CD4-positive, alpha-beta T cell treated with Interleukin-6 for 4 hours (primary cell): ENCODE measurements at regions not wholly inside any gene's neighbourhood (a gene's known extent, or its start where the extent isn't known, plus 50 kb on each side); places are given as distances from the start of the nearest gene placed in this dataset.

Source experiments
- DNase-seq: peaks from one replicate; pipeline ENCODE4 v3.0.0-alpha.2; 2020; ENCODE audit warnings: mixed read lengths

DNA sequence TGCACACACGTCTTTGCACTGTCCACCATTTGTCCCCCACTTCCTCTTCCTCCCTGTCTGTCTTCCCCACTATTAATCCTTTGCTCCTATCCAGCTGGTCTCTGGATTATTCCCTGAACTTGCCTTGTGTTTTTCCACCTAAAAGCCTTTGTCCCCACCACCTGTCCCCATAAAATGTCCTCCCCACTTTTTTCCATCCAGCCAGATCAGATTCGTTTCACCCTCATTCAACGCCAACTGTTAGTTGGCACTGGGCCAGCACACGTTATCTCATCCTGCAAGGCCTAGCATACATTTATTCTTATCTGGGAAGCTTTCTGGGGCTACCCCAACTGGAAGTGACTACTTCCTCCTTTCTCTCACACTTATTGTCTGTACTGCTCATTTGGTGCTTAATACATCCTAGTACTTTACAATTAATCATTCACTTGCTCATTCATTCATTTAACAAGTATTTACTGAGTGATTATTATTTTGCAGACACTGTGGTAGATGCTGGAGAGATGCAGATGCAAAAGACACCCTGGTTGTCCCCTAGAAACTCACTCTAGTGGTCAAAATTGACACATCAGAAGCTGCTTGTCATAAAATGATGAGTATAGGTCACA lies 96.2 kb downstream of the RASSF10 start:
- no peak for DNase-seq

DNA sequence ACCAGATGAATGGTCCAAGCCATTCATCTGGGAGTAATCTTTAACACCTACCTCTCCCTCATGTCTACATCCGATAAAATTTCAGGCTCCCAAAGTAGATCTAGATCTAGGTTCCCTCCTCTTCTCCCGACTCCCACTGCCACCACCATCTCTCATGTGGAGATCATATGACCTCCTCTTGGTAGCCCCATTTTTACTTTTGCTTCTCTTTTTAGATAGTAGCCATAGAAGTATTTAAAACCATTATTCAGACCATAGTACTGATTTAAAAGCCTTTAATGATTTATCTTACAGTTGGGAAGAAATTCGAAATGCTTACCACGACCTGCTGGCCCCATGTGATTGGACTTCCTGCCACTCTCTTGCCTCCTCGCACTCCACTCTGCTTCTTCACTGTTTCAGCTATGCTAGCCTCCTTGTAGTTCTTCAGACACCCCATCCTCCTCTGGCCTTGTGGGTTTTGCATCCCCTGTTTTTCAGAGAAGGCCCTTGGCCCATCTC lies 98.5 kb downstream of the RASSF10 start:
- no peak for DNase-seq

DNA sequence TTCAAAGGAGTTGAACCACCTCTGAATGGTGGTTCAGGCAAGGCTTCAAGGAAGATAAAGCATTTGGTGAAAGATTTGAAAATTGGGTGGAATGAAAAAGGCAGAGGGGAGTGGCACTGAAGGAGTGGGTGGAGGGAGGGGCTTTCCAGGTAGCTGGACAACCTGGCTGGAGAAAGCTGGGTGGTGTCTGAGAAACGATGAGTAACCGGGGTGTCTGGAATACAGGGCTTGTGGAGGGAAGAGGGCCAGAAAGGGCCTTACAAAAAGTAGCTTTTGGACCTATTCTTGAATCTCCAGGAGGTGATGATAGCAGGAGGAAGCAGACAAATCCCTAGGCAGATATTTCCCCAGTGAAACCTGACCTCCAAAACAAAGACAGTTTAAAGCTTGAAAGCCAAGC lies 99.3 kb downstream of the RASSF10 start:
- no peak for DNase-seq

DNA sequence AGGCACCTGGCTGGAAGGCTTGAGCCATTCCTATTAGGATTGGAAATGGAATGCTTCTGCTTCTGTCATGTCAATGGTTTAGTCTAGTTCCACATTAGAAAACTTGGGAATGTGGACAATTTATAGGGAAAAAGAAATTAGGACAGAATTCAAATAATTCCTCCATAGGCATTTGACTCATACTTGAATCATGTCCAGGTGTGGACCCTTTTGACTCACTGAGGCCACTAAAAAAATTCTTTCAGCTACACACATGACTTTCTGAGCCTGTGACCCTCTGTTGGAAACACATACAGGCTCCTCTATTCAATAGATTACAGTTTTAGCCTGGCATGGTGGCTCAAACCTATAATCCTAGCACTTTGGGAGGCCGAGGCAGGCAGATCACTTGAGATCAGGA lies 100.5 kb downstream of the RASSF10 start:
- no peak for DNase-seq

DNA sequence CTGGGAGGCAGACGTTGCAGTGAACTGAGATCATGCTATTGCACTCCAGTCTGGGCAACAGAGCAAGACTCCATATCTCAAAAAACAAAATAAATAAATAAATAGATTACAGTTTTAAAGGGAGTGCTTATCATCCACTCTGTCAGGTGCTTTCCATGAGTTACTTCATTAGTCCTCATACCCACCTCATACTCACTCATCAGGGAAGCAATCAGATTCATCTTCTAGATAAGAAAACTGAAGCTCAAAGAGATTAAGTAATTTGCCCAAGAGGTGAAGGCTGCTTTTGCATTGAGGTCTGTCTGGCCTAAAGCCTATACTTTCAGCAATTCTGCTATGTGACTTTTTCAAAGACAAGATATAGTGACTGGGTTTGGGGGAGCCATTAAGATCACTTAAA lies 101.0 kb downstream of the RASSF10 start:
- no peak for DNase-seq

DNA sequence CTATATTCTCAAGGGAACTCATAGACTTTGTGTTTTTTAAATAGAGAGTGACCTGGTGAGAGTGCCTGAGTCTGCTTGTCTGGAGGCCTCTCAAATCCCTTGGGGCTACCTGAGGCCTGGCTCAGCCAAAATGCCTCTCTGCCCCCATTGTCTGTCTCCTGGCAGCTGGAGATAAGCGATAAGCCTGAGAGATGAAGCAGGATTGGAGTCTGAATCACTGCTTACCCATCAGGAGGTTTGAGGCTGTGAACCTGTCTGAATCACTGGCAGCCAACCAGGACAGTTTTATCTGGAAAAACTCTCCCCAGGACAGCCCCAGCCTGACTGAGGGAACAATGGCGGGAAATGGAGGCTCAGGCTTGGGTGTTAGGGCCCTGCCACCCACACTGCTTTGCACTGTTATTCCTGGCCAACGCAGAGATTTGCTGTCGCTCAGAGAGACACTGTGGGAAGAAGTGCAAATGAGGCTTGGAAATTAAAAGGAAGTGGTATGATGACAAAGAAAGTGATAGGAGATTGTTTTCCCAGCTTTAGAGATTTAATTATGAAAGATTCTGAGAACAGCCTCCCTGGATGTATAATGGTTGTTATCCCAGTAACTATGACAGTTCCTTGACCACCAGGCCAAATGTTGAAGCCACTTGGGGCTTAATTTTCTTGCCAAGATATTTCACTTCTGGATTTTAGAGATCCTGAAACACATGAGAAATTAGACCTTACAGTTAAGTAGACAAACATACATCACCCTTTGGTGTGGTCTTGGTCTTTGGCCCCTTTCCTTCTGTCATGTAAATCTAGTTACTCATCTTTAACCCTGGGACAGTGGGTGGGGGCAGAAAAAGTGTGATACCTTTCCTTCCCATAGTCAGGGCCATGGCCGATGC lies 102.1 kb downstream of the RASSF10 start:
- DNase-seq, result no peak

DNA sequence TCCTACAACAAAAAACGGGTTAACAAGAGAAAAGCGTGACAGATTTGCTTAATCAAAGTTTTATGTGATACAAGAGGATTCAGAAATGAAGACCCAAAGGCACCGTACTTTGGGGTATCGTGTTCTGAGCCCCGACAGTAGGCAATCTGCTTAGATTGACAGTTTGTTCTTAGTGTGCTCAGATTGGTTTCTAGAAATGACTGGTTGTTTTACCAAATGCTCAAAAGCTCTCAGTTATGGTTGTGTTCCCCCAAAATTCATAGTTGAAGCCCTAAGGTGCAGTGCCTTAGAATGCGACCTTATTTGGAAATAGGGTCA lies 102.7 kb downstream of the RASSF10 start:
- no peak for DNase-seq

DNA sequence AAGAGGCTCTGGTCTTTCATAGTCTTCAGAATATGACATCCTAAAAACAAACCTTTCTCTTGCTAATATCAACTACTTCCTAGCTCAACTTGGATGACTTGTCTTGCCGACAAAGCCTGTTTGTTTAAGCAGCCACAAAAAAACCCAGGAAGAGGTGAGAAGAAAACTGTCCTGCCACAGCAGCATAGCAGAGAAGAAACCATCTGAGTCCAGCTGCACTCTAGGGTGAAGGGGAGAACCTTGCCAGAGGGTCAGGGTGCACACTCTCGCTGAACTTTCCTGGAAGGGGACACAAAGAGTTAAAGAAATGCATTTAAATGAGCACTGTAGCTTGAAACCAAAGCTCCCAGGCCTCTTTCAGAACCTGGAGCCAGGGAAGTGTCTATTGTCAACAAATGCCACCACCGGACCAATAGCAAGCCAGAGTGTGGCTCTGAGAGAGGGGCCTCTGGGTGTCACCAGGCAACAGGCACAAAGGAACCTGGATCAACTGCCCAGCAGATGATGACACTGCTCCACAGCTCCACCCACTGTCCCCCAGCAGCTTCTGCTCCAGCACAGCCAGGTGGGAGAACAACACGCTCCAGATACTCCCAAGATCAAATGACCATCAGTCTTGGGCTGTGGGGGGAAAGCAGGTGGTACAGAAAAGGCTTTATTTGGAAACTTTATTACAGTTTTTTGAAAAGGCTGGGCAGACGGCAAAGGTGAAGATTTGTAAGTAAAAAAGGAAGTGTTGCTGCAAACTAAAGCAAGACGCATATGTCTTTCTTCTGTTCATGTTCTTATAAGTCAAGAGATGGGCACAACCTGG lies 105.7 kb downstream of the RASSF10 start:
- no peak for DNase-seq

DNA sequence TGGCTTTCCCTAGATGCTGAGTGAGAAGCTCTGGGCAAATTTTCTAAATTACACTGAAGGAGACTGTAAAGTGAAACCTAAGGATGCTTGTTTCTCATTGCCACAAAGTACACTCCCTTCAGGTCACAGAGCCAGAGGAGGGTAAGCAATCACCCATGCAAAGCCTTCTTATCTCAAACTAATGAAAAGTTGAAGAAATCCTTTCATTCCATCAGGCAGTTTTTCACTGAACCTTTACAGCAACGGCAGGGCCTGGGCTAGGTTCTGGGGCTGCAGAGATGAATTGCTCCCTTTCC lies 106.2 kb downstream of the RASSF10 start:
- DNase-seq, result no peak

DNA sequence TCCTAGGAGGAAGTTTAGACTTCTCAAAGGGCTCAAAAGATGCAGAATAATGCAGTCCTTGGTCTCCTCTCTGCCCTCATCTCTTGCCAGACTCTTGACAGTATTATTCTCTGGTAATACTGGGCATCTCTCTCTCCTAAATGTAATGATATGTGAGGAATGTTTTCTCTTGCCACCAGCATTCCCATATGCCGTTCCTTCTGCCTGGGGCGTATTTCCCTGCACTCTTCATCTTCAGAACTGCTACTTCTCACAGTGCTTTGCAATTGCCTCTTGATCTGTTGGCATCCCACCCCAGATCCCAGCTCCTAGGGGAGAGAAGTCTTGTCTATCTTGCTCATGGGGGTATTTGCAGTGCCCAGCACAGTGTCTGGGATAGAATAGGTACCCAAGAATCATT lies 107.4 kb downstream of the RASSF10 start:
- DNase-seq, result no peak

DNA sequence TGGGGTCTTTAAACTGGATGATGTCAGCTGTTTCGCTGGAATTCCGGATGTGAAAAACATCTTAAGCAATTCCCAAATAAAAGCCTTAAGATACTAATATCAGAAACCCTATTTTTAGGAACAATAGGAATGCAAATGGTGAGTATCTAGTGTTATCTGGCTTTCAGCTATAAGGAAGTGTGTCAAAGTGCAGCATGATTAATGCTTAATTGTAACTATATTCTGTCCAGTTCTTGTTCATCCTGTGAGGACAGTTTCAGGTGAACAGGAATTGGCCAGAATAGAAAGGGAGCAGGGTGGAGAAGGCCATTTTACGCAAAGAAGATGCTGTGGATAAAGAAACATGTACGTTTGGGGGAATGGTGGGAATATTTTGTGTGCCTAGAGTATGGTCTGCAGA lies 108.2 kb downstream of the RASSF10 start:
- no peak for DNase-seq

DNA sequence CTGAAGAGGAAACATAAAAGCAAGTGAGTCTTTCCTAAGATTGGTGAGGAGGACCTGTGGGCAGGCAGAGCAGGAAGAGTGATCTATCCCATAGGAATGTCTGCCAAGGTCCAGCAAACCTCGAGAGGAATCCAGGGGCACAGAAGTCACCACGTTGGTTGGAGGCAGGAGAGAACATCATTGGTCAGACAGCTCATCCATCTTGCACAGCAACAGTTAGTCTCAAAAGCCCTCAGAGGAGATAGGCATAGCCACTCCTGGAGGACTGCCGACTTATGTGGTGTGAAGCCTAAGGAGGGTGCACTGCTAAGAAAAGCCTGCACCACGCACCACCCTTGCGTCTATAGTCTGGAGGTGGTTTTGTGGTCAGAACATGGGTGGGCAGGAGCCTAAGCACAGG lies 109.1 kb downstream of the RASSF10 start:
- no peak for DNase-seq

DNA sequence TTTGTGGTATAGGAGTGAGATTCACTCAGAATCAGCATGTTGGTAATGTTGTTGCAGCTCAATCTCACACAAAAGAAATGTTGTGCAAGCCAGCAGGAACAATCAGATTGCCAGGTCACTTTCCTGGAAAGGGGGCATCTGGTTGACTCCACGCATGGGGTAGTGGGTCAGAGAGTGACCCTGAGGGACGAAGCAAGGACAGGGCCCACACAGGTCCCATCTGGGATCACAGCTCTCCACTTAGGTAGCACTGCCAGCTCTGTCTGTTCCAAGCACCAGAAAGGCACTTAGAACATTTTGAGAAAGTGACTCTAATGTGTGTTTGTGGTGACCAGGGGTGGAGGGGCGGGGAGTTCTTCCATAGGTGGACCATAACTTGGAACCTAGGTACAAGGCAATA lies 109.5 kb downstream of the RASSF10 start:
- no peak for DNase-seq

DNA sequence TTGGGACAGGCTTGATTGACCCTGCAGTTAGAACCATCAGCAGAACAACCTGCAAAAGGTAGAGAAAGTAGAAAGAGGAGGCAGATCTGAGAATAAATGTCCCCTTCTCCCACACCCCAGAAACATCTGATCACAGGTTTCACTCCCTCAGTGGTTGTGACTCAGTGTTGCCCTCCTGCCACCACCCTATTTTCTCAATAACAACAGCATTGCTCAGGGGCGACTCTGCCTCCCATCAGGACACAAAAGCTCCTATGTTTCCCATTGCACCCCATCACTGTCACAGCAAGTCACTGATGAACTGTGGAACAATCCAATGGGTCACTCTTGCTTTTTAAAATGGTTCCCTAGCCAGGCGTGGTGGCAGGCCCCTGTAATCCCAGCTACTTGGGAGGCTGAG lies 110.2 kb downstream of the RASSF10 start:
- no peak for DNase-seq

DNA sequence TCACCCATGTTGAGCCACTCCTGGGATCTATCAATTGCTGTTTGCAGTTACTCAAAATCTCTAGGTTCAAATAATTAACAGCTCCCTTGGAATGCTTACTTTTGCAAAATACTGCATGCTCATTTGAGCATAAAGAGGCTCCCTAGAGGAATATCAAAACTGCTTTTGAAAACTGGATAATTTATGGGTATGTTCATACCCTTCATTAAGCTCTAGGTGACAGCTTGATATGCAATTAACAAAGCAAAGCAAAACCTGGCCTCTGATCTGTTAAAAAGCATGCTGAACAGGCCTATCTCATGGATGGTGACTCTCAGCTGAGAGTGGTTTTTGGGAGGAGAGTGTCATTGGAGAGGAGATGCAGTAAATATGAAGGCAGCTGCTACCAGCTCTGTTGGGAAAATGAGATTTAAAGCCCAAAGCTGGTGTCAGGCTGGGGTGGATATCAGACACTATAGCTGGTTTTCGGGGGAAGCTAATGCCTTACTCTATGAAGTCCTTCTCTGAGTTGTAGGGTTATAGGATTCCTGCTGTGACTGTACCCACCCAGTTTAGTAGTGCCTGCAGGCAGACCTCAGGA lies 110.9 kb downstream of the RASSF10 start:
- DNase-seq, result no peak

DNA sequence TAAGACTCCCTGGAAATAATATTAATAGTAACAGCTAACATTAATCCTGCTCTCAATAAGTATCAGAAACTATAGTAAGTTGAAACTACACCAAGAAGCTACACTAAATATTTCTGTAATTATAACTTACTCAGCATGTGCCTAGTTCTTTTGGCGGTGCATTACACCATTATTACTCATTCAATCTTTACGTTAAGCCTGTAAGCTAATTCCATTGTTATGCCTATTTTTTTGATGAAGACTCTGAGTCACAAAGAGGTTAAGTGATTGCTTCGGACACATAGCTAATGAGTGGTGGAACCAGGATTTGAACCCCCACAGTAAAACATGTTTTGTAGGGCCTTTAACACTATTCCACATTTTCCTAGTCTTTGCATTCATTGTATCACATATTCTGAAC lies 111.6 kb downstream of the RASSF10 start:
- DNase-seq, result no peak

DNA sequence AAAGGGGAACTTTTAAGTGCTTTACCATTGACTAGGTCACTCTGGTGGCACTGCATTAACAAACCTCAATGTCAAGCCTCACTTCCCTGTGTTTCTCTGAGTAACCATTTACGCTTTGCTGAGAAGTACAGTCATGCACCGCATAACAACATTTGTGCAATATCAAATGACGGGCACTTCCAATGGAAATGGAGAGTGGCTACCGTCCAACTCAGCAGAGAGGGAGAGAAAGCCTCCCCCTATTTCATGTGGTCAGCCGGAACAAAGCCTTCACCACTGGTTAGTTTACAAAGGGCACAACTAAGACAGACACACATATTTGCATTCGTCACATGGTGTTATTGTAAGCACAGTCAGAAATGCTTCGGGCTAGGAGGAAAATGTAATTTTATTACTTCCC lies 117.3 kb downstream of the RASSF10 start:
- no peak for DNase-seq

DNA sequence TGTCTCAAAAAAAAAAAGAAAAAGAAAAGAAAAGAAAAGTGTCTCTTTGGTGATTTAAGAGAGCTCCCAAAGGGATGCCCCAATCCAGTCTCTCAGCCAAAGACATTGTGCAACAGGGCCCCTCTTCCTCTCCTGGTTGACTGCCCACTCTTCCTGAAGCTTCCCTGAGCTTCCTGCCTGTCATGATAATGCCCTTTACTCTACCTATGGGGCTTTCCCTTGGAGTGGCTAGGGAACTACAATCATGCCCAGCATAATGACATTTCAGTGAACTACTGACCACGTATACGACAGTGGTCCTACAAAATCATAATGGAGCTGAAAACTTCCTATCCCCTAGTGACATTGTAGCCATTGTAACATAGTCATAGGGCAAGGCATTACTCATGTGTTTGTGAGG lies 118.0 kb downstream of the RASSF10 start:
- DNase-seq, result no peak

DNA sequence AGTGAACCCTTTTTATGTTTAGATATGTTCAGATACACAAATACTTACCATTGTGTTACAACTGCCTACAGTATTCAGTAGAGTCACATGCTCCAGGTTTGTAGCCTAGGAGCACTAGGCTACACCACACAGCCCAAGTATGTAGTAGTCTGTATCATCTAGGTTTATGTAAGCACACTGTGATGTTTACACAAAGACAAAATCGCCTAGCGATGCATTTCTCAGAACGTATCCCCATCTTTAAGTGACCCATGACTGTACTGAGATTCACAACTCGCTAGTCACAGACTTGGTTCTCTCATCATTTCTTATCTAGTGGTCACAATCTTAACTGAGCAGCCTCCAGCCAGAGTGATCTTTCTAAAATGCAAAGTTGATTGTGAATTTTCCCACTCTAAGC lies 119.2 kb downstream of the RASSF10 start:
- DNase-seq, result no peak

DNA sequence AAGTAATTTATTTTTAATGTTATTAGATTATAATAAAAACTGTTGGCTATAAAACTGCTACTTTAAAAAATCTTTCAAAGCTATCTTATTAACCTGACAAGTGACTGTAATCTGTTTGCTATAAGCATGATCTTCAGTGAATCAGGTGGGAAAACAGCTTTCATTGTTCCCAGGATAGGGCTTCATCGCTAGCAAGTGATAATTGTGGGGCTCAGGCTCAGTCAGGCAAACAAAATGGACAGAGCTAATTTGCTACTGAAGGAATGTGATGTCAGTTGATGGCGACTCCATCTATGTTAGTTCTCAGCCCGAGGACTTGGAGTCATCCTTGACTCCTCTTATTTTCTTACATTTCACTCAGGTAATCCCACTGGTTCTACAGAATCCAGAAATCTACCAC lies 125.0 kb downstream of the RASSF10 start:
- DNase-seq, result no peak

DNA sequence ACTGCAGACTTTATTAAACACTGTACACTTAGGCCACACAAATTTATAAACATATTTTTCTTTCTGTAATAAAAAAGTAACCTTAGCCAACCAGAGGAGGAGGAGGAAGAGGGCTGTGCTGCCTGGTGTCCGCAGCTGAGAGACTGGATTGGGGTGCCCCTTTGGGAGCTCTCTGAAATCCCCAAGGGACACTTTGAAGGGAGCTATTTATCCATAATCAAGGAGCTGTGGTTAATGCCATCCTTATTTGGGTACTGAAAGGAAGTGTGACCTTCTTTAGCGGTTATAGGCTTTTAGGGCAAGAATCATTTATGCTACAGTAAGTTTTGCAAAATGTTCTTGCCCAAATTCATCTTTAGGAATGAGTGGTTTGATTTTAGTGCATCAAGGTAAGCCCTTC lies 125.8 kb downstream of the RASSF10 start:
- no peak for DNase-seq

DNA sequence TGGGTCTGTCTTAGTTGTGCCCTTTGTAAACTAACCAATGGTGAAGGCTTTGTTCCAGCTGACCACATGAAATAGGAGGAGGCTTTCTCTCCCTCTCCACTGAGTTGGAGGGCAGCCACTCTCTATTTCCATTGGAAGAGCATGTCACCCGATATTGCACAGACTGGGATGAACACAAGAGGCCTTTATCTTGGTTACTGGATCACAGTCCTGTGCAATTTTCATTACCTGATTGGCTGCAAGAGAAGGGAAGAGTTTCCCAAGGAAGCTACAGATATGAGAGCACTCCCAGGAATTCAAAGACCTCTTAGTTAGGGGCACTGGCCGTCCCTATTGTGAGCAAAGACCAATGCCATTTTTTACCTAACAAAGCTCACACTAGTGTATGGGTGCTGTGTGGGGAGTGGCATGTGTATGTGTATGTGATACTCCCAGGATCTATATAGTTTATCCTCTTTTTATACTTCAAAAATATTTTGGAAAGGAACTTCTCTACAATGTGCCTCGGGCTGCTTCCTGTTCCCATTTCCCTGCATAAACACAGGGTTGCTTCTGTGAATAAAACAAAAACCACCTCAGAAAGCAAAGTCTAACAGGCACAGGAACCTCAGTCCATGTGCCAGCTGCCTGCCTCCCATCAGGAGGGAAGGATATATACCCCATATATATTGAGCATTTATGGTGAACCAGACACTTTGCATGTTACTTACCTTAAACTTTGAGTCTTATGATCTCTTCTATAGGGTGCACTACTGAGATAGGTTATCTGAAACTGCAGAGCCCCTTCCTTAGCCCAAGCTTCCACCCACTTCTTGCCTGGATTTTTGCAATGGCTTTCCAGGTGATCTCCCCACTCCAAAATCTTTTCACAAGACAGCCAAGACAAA lies 126.5 kb downstream of the RASSF10 start:
- DNase-seq, result no peak

DNA sequence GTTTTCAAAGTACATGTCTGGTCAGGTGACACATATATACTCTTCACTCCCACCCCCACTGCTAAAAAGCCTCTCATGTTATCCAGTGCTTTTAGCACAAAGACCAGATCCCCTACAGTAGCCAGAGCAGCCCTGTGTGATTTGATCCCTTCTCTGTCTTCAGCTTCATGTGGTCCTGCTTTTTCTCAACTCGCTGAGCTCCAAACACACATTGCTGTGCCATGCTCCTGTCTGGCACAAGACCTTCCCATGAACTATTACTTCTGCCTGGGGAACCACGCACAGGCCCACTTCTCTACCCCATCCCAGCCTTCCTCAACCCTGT lies 127.1 kb downstream of the RASSF10 start:
- DNase-seq, result no peak
